HG02571 (cell line): ENCODE measurements at regions not wholly inside any gene's neighbourhood (a gene's known extent, or its start where the extent isn't known, plus 50 kb on each side); places are given as distances from the start of the nearest gene placed in this dataset.

Experiments
- ATAC-seq: cut with Tn5 transposase; IDR thresholded peaks from one replicate; pipeline ENCODE4 v1.9.1; 2021; ENCODE audit warnings: mild to moderate bottlenecking, moderate library complexity; ENCODE audit not compliant: unreplicated experiment

DNA sequence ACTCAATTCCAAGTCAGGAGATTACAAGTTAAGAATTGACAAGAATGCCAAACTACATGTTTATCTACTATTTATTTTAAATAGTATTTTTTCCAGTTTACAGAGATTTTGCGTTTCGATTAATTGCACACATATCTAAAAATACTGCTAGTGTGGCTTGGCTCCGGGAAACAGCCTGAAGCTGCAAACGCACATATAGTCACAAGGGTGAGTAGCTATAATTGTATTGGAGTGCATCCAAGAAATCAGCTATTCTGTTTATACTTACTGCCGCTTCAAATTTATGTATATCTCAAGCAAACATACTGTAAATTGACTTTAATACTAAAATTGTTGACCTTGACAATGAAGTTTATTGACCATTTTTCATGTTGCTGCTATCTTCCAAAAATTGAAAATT is 77.0 kb upstream of the PLSCR5 start:
- no peak for ATAC-seq

DNA sequence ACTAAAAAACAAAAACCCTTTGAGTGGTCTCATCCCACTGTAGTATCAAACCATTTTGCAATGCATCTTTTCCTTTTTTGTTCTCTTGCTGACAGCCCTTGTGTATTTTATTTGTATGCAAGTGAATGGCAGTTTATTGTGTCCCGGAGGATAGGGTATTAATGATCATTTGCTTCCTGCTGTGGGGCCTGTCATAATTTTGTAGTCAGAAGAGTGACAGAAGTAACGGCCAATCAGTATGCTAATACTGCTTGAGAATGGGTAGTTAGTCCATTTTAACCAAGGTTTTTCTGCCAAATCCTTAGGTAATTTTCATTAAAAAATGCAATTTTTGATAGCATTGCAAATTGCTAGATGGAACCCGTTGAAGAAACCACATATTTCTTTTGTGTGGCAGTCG is 75.5 kb upstream of the PLSCR5 start:
- no peak for ATAC-seq

- ATAC-seq, result no peak
Measured at GRCh38 chr3:146679995-146680394, 74.8 kb upstream of the PLSCR5 start.

DNA sequence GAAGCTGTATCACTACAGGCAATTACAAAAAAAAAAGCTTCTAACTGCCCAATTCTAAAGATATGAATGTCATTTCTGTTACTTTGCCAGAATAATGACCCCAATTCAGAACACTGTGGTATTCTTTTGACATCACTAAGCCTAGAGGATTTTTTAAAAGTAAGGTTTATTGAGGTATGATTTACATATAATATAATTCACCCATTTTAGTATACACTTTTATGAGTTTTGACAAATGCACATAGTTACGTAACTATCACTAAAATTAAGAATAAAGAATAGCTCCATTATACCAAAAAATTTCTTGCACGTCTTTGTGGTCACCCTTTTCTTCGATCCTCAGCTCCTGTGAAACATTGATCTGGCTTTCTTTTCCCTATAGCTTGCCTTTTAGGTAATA is 74.0 kb upstream of the PLSCR5 start:
- ATAC-seq, result no peak

DNA sequence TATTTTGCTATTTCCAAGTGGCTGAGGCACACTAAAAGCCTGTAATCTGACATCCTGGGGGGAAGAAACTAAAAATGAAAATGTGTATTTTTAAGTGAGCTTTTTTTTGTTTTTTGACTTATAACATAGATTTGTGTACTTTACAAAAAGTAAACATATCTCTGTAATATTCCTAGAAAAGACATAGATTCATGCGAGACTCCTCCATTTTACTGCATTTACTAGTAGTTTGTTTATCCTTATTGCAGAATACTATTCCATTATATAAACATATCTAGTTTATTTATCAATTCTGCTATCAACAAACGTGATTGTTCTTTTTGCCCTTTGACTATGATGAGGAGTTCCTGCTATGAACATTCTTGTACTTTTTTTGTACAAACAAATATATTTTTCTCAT is 67.8 kb upstream of the PLSCR5 start:
- no peak for ATAC-seq

GRCh38 chr3:146664403-146664802 is 59.3 kb upstream of the PLSCR5 start:
- no peak for ATAC-seq

- ATAC-seq, result no peak
Measured at GRCh38 chr3:146658841-146659240, 53.7 kb upstream of the PLSCR5 start.

- ATAC-seq, result no peak
Measured at GRCh38 chr3:146655333-146655996, 50.3 kb upstream of the PLSCR5 start.
